ENCODE measurements at regions not wholly inside any gene's neighbourhood (a gene's known extent, or its start where the extent isn't known, plus 50 kb on each side); places are given as distances from the start of the nearest gene placed in this dataset.

- no peaks in the 10 kb centered on the region for H3K36me3 ChIP-seq (ENCODE audit: insufficient read depth, low read length)
- H3K9me2 ChIP-seq (ENCODE audit: low read depth, low read length), result no peaks in the 10 kb centered on the region
- H2AFZ ChIP-seq (ENCODE audit: low read length), result no peak overlapping the region
- no peaks in the 10 kb centered on the region for H3K4me1 ChIP-seq (ENCODE audit: insufficient read depth, low read length, severe bottlenecking)
- H3F3A ChIP-seq (ENCODE audit: insufficient read depth, low read length), result no peaks in the 10 kb centered on the region
- no peak overlapping the region for H3K27ac ChIP-seq (ENCODE audit: low read depth, low read length, poor library complexity, severe bottlenecking)
- H3K4me3 ChIP-seq (ENCODE audit: low read depth, low read length, poor library complexity, severe bottlenecking), result no peak overlapping the region
- no peaks in the 10 kb centered on the region for H3K79me2 ChIP-seq (ENCODE audit: insufficient read depth, low read length)
- no peak overlapping the region for H3K9ac ChIP-seq (ENCODE audit: low read length)
- no peak for TF ChIP-seq EZH2 (IDR thresholded peaks at IDR 0.05; ENCODE audit: borderline replicate concordance, low read length)
- TF ChIP-seq, protein P1, sequence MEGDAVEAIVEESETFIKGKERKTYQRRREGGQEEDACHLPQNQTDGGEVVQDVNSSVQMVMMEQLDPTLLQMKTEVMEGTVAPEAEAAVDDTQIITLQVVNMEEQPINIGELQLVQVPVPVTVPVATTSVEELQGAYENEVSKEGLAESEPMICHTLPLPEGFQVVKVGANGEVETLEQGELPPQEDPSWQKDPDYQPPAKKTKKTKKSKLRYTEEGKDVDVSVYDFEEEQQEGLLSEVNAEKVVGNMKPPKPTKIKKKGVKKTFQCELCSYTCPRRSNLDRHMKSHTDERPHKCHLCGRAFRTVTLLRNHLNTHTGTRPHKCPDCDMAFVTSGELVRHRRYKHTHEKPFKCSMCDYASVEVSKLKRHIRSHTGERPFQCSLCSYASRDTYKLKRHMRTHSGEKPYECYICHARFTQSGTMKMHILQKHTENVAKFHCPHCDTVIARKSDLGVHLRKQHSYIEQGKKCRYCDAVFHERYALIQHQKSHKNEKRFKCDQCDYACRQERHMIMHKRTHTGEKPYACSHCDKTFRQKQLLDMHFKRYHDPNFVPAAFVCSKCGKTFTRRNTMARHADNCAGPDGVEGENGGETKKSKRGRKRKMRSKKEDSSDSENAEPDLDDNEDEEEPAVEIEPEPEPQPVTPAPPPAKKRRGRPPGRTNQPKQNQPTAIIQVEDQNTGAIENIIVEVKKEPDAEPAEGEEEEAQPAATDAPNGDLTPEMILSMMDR (IDR thresholded peaks at IDR 0.05; ENCODE audit: low read length), result no peak
- H4K20me1 ChIP-seq (ENCODE audit: insufficient read depth, low read length), result no peaks in the 10 kb centered on the region
- no peaks in the 10 kb centered on the region; the same call in 1 of the 2 replicates for H3K27me3 ChIP-seq (ENCODE audit: insufficient read depth, low read length)
- H3K4me2 ChIP-seq (ENCODE audit: low read length), result no peak overlapping the region
- no peaks in the 10 kb centered on the region for H3K9me3 ChIP-seq (ENCODE audit: low read length)
Observed at GRCh38 chr9:36744678-36745077, 172.0 kb downstream of the MELK start.

DNA sequence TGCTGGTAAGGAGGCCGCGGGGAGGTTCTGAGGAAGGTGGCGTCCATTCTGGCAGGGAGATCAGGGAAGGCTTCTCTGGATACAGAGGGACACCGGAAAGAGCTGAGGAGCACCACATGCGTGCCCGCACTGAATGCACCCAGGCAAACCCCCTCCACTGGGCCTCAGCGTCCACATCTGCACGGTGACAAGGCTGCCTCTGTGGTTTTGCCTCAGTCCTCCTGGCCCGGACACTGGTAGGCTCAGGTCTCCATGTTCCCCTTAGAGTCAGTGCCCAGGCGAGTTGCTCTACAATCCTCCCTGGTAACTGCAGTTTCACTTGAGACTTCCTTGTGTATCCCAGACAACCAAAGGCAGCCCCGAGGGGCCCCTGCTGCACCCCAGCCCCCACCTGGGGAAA lies 173.3 kb downstream of the MELK start:
- no peak overlapping the region for H2AFZ ChIP-seq (ENCODE audit: low read length)
- no peaks in the 10 kb centered on the region for H3K9me3 ChIP-seq (ENCODE audit: low read length)
- no peaks in the 10 kb centered on the region for H3K36me3 ChIP-seq (ENCODE audit: insufficient read depth, low read length)
- no peaks in the 10 kb centered on the region; the same call in 1 of the 2 replicates for H3K27me3 ChIP-seq (ENCODE audit: insufficient read depth, low read length)
- TF ChIP-seq, protein P1 (IDR thresholded peaks at IDR 0.05; ENCODE audit: low read length), result no peak
- TF ChIP-seq EZH2 (IDR thresholded peaks at IDR 0.05; ENCODE audit: borderline replicate concordance, low read length), result no peak
- H3K9ac ChIP-seq (ENCODE audit: low read length), result no peak overlapping the region
- H3K27ac ChIP-seq (ENCODE audit: low read depth, low read length, poor library complexity, severe bottlenecking), result no peak overlapping the region
- no peaks in the 10 kb centered on the region for H4K20me1 ChIP-seq (ENCODE audit: insufficient read depth, low read length)
- H3K4me1 ChIP-seq (ENCODE audit: insufficient read depth, low read length, severe bottlenecking), result no peaks in the 10 kb centered on the region
- no peaks in the 10 kb centered on the region for H3F3A ChIP-seq (ENCODE audit: insufficient read depth, low read length)
- no peak overlapping the region for H3K4me3 ChIP-seq (ENCODE audit: low read depth, low read length, poor library complexity, severe bottlenecking)
- no peak overlapping the region for H3K4me2 ChIP-seq (ENCODE audit: low read length)
- H3K79me2 ChIP-seq (ENCODE audit: insufficient read depth, low read length), result no peaks in the 10 kb centered on the region
- H3K9me2 ChIP-seq (ENCODE audit: low read depth, low read length), result no peaks in the 10 kb centered on the region

- H3K27ac ChIP-seq (ENCODE audit: low read depth, low read length, poor library complexity, severe bottlenecking), result no peak overlapping the region
- H3F3A ChIP-seq (ENCODE audit: insufficient read depth, low read length), result no peaks in the 10 kb centered on the region
- H3K4me2 ChIP-seq (ENCODE audit: low read length), result no peak overlapping the region
- no peaks in the 10 kb centered on the region for H3K36me3 ChIP-seq (ENCODE audit: insufficient read depth, low read length)
- no peak for TF ChIP-seq EZH2 (IDR thresholded peaks at IDR 0.05; ENCODE audit: borderline replicate concordance, low read length)
- TF ChIP-seq, protein P1 (IDR thresholded peaks at IDR 0.05; ENCODE audit: low read length), result no peak
- no peaks in the 10 kb centered on the region for H3K79me2 ChIP-seq (ENCODE audit: insufficient read depth, low read length)
- H3K4me3 ChIP-seq (ENCODE audit: low read depth, low read length, poor library complexity, severe bottlenecking), result no peak overlapping the region
- no peaks in the 10 kb centered on the region; the same call in 1 of the 2 replicates for H3K27me3 ChIP-seq (ENCODE audit: insufficient read depth, low read length)
- H3K9me2 ChIP-seq (ENCODE audit: low read depth, low read length), result no peaks in the 10 kb centered on the region
- H3K9ac ChIP-seq (ENCODE audit: low read length), result no peak overlapping the region
- no peaks in the 10 kb centered on the region for H3K9me3 ChIP-seq (ENCODE audit: low read length)
- H2AFZ ChIP-seq (ENCODE audit: low read length), result no peak overlapping the region
- H3K4me1 ChIP-seq (ENCODE audit: insufficient read depth, low read length, severe bottlenecking), result no peaks in the 10 kb centered on the region
- H4K20me1 ChIP-seq (ENCODE audit: insufficient read depth, low read length), result no peaks in the 10 kb centered on the region
Observed at GRCh38 chr9:36746415-36746814, 173.7 kb downstream of the MELK start.

All from OCI-LY1 (cell line).